NCI-H748 (cell line): ENCODE measurements at regions not wholly inside any gene's neighbourhood (a gene's known extent, or its start where the extent isn't known, plus 50 kb on each side); places are given as distances from the start of the nearest gene placed in this dataset.
A peak's percentile ranks its signal among the peaks of the same experiment; 100 is the strongest.

Experiments used
- DNase-seq: peaks from one replicate; lab custom pipeline; 2025; ENCODE audit not compliant: unreplicated experiment; lab: John Stamatoyannopoulos, UW

DNA sequence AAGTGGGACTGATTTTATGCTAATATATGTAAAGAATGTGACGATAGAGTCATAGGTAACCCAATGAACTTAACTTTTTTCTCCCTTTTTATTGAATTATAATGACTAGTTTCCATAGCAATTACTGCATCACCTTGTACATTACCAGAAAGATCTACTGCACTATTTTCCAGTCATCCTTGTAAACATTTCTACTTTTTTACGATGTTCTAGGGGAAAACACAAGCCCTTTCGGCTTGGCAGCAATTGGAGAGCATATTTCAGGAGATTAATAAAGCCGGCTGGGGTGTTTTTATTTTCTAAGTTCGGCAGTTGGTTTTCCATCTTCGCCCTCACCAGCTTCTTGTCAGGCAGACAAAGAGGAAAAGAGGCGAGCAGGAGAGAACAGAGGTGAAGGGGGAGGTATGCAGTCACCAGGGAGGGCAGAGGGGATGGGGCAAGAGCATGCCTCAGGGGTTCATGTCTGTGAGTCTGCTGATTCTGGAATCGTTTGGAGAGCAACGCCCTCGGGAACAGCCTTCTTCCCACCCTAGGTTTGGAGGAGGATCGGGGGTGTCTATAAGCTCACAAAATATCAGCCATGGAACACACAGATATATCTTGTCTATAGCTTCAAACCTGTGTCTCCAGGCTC, 476.4 kb downstream of the MIAT start:
- DNase-seq, result no peak

DNA sequence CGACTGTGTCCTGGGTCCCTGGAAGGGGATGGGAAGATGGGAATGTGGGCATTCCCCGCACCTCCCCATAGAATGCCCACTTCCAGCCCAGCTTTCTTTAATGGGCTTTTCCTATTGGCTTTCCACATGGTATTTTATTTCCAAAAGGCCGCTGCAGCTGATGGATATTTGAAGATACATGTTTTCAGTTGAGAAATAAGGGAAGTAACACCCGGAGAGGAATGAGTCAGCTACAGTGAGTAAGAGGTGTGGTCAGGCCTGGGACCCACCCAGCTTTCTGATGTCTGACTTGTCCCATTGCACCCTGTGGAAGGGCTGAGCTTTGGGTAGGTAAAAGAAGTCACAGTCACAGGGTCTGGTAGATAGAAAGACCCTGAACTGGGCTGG, 476.9 kb downstream of the MIAT start:
- DNase-seq, result no peak

DNA sequence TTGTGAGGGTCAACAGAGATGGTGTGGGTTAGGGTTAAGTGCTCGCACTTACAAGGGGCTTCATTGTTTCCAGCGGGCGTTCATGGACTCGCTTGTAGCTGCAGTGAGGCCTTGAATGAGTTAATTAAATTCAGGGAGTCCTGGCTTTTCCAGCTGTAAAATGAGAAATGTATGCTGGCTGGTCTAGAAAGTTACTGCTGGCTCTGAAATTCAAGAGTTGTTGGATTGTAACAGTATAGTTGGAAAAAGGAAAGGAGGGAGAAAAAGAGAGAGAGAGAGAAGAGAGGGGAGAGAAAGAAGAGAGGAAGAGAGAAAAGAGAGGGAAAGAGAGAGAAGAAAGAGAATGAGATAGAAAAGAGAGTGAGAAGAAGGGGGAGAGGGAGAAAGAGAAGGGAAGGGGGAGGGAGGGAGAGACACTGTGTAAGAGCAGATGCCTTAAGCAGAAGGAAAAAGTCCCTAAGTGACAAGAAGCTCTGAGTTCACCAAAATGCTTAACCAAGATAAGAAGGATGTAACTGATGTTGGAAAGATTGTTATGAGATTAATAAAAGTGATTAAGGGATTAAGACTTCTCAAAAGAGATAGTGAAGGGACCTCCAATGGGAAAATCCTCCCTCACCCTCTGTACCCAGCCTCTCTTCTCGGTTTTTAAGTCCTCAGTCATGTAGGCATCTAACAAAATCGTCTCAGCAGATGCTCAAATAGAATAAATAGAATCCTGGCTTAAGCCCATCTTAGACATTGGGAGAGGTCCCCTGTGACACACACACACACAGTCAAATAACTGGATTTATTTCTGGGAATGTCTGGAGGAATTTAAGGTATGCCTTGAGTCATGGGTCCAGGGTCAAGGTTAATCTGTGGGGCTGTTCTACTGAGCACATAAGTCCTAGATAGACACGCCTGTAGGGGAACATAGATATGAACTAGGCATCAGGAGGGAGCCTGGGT, 477.9 kb downstream of the MIAT start:
- DNase-seq, result no peak

DNA sequence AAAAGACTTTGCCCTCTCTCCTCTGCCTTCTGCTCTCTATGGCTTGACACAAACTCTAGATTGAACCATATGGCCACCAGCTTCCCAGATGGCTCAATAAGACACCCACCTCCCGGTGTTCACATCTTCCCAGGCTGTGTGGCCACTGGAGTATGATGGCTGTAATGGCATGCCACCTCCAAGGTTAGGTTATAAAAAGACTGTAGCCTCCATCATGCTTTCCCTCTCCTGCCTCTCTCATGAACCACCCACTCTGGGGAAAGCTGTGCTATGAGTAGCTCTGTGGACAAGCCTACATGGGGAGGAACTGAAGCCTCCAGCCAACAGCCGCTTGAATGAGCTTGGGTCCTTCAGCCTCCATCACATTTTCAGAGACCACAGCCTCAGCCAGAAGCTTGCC, 479.2 kb downstream of the MIAT start:
- DNase-seq, result no peak

DNA sequence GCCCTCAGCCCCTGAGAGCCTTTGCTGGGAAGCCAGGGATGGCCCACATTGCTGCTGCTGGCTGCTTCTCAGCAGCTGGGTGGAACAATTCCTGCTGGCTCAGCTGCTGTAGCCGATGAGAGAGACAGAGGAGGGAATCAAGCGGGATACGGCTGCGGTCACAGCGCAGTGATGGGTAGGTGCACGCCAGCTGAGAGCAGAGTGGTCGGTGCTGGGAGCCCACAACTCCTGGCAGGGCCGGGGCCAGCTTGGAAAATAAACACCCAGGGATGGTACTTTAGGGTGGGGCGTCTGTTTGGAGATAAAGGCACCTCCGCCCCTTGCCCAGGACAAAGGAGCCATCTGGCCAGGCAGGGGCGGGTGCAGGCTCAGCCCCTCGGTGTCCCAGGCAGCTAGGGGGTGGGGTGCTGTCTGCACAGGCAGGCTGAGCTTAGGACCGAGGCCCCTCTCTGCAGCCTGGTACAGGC, 480.5 kb downstream of the MIAT start:
- peak; percentile 42 for DNase-seq

DNA sequence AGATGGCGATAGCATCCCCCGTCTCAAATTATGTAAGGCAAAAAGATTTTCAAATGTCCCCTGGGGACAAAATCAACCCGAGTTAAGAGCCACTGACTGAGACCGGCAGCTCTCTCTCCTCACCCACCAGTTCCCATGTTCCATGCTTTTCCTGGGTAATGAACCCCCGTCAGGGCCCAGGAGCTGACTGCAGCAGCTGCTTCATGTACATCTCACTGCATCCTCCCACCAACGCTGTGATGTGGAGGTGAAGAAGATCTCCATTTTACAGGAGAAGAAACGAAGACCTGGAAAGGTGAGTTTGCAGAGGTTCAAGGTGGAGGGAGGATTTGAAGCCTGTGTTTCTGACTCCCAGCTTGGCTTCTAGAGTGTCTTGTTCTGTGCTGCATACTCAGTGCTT, 481.1 kb downstream of the MIAT start:
- DNase-seq, result no peak

DNA sequence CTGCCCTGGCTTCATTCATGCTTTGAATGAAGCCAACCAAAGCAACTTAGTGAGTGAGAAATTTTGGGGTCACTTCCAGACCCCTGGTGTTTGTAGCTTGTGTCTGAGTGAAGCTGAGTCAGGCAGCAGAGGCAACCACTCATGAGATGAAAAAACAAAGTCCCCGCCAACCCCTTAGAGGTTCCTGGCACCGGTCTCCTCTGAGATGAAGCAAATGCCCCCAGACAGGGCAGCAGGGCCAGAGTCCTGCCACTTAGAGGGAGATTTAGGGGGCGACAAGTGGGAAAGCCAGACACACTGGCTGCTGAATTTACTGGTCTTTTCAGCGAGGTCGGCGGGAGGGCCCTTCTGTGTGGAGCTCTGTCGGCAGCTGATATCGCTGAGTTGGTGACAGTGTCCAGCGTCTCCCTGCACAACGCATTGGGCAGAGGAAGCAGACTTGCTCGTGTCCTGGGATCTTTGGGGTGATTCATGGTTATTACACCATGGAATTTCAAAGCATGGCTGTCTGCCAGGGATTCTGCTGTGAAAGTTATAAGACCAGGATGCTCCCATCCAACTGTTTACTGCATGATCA, 482.6 kb downstream of the MIAT start:
- no peak for DNase-seq

DNA sequence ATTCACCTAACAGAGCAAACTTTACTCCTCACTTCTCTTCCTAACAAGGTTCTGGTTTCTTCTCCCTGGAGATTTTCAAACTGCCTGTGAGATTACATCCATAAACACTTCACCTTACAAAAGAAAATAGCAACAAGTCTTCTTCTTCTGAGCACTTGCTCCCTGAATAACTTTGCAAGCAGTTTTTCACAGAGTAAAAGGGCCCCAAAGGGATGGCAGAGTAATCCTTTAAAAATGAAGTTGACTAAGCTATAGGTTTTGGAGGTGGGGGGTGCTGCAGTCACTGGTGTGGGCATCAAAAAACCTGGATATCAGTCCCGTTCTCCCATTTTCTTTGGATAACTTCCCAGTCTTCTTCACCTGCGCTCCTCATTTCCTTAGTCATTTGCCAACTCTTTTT, 484.9 kb downstream of the MIAT start:
- no peak for DNase-seq

DNA sequence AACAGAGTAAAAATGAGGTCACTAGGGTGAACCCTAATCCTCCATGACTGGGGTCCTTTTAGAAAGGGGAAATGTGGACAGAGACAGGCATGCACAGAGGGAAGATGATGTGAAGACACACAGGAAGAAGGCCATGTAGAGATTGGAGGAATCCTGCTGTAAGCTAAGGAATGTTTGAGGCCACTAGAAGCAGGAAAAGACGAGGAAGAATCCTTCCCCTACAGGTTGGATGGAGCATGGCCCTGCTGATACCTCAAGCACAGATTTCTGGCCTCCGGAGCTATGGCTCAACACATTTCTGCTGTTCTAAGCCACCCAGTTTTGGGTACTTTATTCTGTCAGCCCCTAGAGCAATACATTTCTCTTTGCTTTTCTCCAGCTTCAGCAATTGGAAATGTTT, 486.9 kb downstream of the MIAT start:
- DNase-seq, result no peak

DNA sequence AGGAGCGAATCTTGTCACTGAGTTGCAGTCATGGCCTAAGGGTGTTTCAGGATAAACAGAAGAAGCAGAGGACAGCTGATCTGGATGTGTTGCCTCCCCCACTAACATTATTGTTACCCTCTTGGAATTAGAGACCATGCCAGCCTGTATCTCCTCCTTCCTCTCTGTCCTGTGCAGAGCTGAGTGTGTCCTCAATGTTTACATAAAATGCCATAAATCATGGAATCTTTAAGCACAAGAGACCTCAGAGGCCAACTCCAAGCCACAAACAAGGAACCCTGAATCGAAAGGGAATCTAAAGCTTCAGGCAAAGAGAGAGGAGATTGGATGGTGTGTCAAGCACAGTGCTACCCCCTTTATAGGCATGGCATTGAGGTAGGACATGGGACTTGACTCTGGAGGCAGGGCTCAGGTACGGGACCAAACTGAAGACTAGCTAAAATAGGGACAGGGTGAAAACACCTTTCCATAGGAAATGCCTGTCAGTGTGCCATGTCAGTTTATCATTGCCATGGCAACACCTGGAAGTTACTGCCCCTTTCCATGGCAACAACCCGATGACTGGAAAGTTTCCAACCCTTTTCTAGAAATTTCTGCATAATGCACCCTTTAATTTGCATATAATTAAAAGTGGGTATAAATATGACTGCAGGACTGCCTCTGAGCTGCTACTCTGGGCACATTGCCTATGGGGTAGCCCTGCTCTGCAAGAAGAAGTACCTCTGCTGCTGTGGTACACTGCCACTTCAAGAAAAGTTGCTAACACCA, 489.7 kb downstream of the MIAT start:
- peak; percentile 1 for DNase-seq

DNA sequence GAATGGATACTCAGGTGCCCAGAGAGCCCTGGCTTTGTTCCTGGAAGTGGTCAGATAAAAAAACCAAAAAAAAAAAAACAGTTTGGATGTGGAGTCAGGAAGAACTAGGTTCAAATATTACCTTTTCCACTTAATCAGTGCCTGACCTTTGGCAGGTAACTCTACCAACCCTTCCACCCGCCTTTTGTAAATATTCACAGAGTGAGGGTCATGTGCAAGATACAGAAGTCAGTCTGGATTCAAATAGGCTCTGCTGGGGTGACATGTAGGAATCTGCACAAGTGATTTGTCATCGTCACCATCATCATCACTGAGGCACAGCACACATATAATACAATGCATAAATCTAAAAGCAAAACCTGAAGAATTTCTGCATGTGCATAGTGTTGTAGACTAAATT, 490.7 kb downstream of the MIAT start:
- DNase-seq, result no peak

DNA sequence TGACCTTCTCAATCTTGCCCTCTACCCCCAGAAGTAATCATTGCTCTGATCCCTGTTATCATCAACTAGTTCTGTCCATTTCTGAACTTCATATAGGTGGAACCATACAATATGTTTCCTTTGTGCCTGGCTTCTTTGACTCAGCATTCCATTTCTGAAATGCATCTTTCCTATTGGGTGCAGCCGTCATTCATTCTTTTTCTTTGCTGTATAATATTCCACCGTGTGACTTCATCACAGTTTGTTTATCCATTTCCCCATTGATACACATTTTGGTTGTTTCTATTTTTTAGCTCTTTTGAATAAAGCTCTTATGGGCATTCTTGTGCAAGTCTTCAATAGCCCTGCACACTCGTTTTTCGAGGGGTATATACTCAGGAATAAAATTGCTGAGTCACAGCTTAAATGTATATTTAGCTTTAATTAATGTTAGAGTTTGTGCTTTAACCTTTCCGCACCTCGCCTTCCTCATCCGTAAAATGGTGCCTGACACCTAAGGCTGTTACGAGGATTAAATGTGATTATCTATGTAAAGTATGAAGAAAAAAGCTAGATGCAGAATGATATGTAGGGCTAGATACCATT, 491.6 kb downstream of the MIAT start:
- DNase-seq, result no peak

DNA sequence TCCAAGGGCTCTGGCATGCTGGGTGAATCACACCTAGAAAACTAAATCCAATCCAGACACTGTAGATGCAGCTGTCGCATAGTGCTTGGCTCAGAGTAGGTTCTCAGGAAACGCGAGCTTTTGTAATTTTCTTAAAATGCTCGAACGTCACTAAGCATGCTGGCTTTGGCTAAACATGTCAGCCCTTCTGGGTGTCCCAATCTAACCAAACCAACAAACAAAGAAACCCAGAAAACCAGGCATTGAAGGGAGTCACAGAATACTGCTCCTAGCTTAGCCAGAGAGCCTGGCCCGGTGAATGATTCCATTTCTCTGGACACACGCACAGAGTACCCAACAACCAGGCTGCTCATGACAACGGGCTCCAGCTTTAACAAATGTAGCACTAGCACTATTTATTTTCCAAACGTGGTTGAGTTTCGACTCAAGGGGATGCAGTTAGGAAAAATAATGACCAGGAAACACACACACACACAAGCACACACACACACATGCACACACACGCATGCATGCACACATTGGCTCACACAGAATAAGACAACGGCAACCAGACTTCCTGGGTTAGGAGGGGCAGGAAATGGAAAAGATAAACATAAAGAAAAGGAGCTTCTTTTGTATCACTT, 492.6 kb downstream of the MIAT start:
- peak; percentile 11 for DNase-seq

DNA sequence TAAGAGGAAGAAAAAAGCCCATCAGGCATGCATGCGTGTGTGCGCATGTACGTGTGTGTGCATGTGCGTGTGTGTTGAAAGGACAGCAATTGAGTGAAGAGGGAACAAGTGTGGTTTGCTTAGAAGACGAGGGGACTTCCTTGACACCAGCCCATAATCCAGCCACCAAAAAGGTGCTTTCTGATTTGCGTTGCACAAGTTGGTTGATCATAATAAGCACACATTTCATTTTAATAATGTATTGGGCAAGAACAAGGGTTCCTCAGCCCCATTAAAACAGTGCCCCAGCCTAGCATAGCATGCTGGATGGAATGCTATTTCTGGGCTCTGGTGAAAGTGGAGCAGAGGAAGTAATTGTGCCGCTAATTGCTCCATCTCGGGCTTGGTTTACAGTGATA, 493.2 kb downstream of the MIAT start:
- peak; percentile 26 for DNase-seq

DNA sequence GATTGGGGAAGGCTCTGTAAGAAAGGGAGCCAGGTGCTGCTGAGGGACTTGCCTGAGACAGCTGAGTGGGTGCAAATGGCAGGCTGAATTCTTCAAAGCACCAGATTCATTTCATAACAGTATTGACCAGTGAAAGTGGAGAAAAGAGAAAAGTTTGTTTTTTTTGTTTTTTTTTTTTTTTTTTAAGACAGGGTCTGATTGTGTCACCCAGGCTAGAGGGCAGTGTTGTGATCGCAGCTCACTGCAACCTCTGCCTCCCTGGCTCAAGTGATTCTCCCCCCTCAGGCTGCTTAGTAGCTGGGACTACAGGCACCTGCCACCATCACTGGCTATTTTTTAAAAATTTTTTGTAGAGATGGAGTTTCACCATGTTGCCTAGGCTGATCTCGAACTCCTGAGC, 494.0 kb downstream of the MIAT start:
- DNase-seq, result no peak

DNA sequence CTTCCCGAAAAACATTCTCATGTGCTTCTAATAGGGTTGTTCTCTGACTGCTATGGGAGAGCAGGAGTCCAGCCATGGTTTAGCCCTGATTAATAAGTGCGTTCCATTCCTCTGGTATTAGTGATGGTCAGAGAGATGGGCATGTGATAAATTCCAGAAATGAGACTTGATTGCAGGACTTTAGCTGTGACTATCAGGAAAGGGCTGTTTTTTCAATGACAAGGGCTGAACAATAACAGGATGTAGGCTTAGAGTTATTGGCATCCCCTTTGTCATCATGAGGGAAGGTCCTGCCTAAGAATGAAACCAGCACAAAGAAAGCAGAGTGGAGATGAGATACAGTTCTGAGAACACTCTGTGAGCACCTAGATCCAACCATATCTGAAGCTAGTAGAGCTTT, 494.6 kb downstream of the MIAT start:
- no peak for DNase-seq

DNA sequence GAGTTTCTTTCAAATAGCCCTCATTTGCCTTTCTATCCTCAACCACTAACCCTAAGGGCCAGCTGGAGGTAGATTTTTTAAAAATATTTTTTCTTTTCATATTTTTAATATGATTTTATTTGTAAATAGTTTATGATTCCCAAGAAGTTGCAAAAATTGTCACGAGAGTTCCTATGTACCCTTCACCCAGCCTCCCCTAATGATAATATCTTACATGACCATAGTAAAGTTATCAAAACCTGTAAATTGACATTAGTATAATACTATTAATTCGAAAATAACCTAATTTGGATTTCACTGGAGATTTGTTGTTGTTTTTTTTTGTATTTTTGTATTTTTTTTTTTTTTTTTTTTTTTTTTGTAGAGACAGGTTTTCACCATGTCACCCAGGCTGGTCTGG, 495.5 kb downstream of the MIAT start:
- no peak for DNase-seq

DNA sequence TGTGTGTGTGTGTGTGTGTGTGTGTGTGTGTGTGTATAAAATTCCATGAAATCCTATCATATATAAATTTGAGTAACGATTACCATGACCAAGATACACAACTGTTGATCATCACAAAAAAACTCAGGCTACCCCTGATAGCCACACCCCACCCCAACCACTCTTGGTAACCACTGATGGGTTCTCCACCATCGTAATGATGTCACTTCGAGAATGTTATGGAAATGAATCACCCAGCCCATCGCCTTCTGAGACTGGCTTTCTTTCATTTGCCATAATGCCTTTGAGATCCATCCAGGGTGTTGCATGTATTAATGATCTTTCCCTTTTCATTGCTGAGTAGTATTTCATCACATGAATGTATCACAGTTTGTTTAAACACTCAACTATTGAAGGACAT, 496.0 kb downstream of the MIAT start:
- no peak for DNase-seq

DNA sequence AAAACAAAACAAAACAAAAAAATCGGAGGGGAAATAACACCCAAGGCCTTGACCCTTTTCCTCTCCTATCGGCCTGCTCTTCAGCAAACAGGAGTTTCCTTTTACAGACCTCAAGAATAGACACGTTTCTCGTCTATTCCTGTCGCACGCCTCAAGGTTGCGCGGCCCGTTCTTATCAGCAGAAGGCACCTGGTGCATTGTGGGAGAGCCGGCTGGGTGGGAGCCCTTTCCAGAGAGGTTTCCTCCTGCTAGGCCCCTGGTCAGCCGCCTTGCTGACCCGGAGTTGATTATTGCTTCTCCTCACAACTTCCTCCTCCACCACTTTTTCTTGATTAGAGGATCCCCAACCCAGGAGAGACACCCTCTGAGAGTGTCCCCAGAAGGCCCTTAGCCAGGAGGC, 497.3 kb downstream of the MIAT start:
- no peak for DNase-seq

DNA sequence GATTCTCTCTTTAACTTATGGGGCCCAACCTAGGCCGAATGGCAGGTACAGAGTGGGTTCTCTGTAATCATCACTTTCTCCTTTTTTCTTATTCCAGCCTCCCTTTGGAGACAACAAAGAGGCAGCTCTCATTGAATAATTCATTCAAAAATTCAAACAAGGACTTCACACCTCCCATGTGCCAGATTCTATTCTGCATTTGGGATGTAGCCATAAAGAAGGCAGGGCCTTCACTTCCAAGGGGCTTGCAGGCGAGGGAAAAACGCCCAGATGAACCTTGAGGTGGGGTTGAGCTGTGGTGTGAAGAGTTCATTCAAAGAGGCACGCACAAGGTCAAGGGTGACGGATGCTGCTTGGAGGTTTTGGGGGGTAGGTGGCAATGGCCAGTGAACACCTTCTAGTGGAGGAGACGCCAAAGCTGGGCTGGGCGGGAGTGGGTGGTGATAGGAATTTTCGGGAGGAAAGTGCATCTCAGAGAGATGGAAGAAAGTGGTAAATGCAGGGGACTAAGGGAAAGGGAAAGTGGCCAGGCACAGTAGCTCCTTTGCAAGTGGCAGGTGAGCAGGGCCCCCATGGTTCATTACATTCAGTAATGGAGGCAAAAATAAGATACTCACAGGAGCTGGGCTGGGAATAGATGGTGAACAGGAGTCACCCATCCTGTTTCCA, 499.6 kb downstream of the MIAT start:
- DNase-seq, result no peak
